Eye (tissue), 1 donor: ENCODE measurements at regions not wholly inside any gene's neighbourhood (a gene's known extent, or its start where the extent isn't known, plus 50 kb on each side); places are given as distances from the start of the nearest gene placed in this dataset.

ENCODE experiments used
- DNase-seq: peaks from one replicate; pipeline ENCODE4 v3.0.0-alpha.2; 2015

- DNase-seq: no peak
Measured at GRCh38 chr1:68378296-68379084, 71.3 kb downstream of the RPE65 start.

- DNase-seq: no peak
Measured at GRCh38 chr1:68377098-68377497, 72.7 kb downstream of the RPE65 start.

- DNase-seq: no peak
Measured at GRCh38 chr1:68376441-68376840, 73.3 kb downstream of the RPE65 start.

- DNase-seq: no peak
Measured at GRCh38 chr1:68375919-68376318, 73.8 kb downstream of the RPE65 start.

- DNase-seq: no peak
Measured at GRCh38 chr1:68373173-68373572, 76.6 kb downstream of the RPE65 start.

GRCh38 chr1:68372487-68372886, 77.3 kb downstream of the RPE65 start:
- DNase-seq: no peak

- no peak for DNase-seq
Measured at GRCh38 chr1:68370101-68370915, 79.4 kb downstream of the RPE65 start.

- DNase-seq: no peak
Measured at GRCh38 chr1:68366572-68366971, 83.2 kb downstream of the RPE65 start.

GRCh38 chr1:68365709-68366382, 83.9 kb downstream of the RPE65 start:
- DNase-seq: no peak

GRCh38 chr1:68363339-68363738, 86.4 kb downstream of the RPE65 start:
- peak; percentile 84 for DNase-seq

GRCh38 chr1:68361346-68361910, 88.3 kb downstream of the RPE65 start:
- no peak for DNase-seq

GRCh38 chr1:68359045-68359444, 90.7 kb downstream of the RPE65 start:
- DNase-seq: no peak

GRCh38 chr1:68358439-68358838, 91.3 kb downstream of the RPE65 start:
- DNase-seq: no peak

GRCh38 chr1:68355614-68356013, 94.1 kb downstream of the RPE65 start:
- DNase-seq: no peak

GRCh38 chr1:68352202-68352601, 97.6 kb downstream of the RPE65 start:
- DNase-seq: no peak

- no peak for DNase-seq
Measured at GRCh38 chr1:68347415-68347814, 102.3 kb downstream of the RPE65 start.

GRCh38 chr1:68346188-68346808, 103.5 kb downstream of the RPE65 start:
- peak; percentile 50 for DNase-seq

- DNase-seq: no peak
Measured at GRCh38 chr1:68344208-68344607, 105.5 kb downstream of the RPE65 start.

- no peak for DNase-seq
Measured at GRCh38 chr1:68340951-68341350, 108.6 kb upstream of the WLS start.

- DNase-seq: no peak
Measured at GRCh38 chr1:68339505-68339904, 107.2 kb upstream of the WLS start.

GRCh38 chr1:68338081-68338480, 105.8 kb upstream of the WLS start:
- no peak for DNase-seq

GRCh38 chr1:68332041-68332440, 99.7 kb upstream of the WLS start:
- DNase-seq: no peak
